GM13977 (cell line): ENCODE measurements at regions not wholly inside any gene's neighbourhood (a gene's known extent, or its start where the extent isn't known, plus 50 kb on each side); places are given as distances from the start of the nearest gene placed in this dataset.

Experiments
- DNase-seq: peaks from one replicate; pipeline ENCODE4 v3.0.0; 2012; ENCODE audit warnings: low spot score
- CTCF ChIP-seq: IDR thresholded peaks from 2 replicates; pipeline ENCODE4 v1.5.1; 2012; ENCODE audit warnings: mild to moderate bottlenecking, control low read depth; ENCODE audit not compliant: insufficient read depth; ENCODE audit errors: extremely low read depth, missing control alignments
- in situ Hi-C: fragments of 300-500 bp; cut with MboI; formaldehyde crosslinking; loops from one replicate; pipeline ENCODE4 v1.12.0; 2022; ENCODE audit warnings: low sequenced_read_pairs, low pct_unique_long_range_greater_than_20kb, mixed read lengths, inconsistent platforms; ENCODE audit not compliant: unreplicated experiment

DNA sequence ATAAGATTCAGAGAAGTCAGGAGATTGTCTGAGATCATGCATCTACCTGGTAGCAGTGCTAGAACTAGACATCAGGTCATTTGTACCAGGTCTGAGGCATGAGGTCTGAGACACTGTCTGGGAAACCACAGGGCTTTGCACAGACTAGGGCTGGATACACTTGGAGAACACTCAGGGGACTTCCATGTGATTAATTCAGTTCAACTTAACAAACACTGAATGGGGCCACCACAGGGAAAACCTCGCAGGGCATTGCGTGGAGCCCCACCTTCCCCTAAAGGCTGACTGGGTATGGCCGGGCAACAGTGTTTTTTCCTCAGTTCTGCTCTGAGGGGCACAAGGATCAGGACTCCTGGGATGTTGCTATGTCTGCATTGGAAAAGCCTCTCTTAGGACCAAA, 86.5 kb upstream of the WARS2 start:
- TF ChIP-seq CTCF: no peak
- in situ Hi-C loops: no loop called here
- DNase-seq: no peak

DNA sequence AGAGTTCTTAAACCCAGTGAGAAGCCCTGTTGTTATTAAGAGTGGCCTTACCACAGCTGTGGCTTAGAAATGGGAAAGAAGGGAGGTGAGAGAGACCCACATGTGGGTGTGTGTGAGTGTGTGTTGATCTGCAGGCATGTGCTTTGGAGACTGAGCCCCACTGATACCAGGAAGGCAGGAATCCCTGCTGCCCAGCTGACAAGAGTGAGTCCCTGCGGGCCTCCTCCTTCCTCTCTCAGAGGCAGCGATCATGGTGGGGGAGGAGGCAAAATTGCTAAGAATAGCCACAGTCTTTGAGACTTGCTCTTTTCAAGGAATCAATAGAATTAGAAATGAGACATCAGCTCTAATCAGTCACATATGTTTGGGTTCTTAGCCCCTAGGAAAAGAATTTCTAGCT, 87.0 kb upstream of the WARS2 start:
- TF ChIP-seq CTCF: no peak
- in situ Hi-C loops: no loop called here
- no peak for DNase-seq

GRCh38 chr1:119228335-119229080, 88.1 kb upstream of the WARS2 start:
- no peak for DNase-seq
- in situ Hi-C loops: no loop called here
- no peak for TF ChIP-seq CTCF

GRCh38 chr1:119235120-119235519, 94.7 kb upstream of the WARS2 start:
- DNase-seq: no peak
- in situ Hi-C loops: no loop called here
- TF ChIP-seq CTCF: no peak

DNA sequence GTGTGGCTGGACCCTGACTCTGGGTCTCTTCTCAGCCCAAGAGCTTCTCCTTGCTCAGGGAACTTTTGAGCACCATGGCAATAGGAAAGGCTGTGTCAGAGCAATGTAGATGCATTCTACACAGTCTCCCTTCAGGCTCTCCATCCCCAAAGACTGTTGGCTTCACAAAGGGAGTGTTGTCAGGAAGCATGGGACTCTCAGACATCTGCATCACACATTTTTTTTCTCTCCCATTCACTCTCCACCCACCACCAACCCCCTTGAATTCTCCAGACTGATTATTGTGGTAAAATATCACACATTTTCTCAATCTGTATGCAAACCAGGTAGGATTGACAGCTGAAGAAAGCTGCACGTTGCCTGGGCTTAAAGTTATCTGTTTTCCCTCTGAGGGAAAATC, 105.4 kb upstream of the WARS2 start:
- DNase-seq: no peak
- in situ Hi-C loops: no loop called here
- TF ChIP-seq CTCF: no peak

- no peak for TF ChIP-seq CTCF
- DNase-seq: no peak
- in situ Hi-C loops: no loop called here
These were observed 108.8 kb upstream of the WARS2 start for GRCh38 chr1:119249283-119249682.
